Hepatocyte (in vitro differentiated cells): ENCODE measurements at regions not wholly inside any gene's neighbourhood (a gene's known extent, or its start where the extent isn't known, plus 50 kb on each side); places are given as distances from the start of the nearest gene placed in this dataset.

Source experiments
- DNase-seq: peaks from one replicate; pipeline ENCODE4 v3.0.0-alpha.2; 2016; ENCODE audit warnings: low spot score
- H2AFZ ChIP-seq: fragments of 200-600 bp; sonication (generic); 2 replicates; pipeline ENCODE4 v1.6.0; 2016; ENCODE audit warnings: antibody characterized with exemption, mild to moderate bottlenecking
- H3K27ac ChIP-seq: fragments of 200-600 bp; sonication (generic); 2 replicates; pipeline ENCODE4 v1.5.1; 2016; ENCODE audit warnings: mild to moderate bottlenecking
- H3K27me3 ChIP-seq: fragments of 200-600 bp; sonication (generic); 2 replicates; pipeline ENCODE4 v1.6.1; 2016
- H3K36me3 ChIP-seq: fragments of 200-600 bp; sonication (generic); replicated peaks from 2 replicates; pipeline ENCODE4 v1.5.1; 2016; ENCODE audit warnings: low read depth; ENCODE audit not compliant: insufficient read depth
- H3K4me1 ChIP-seq: fragments of 200-600 bp; sonication (generic); 2 replicates; pipeline ENCODE4 v1.5.1; 2016; ENCODE audit warnings: mild to moderate bottlenecking, moderate library complexity; ENCODE audit not compliant: insufficient read depth
- H3K4me2 ChIP-seq: fragments of 200-600 bp; sonication (generic); 2 replicates; pipeline ENCODE4 v1.6.0; 2016
- H3K4me3 ChIP-seq: fragments of 200-600 bp; sonication (generic); 2 replicates; pipeline ENCODE4 v1.5.1; 2016; ENCODE audit warnings: mild to moderate bottlenecking
- H3K79me2 ChIP-seq: fragments of 200-600 bp; sonication (generic); 2 replicates; pipeline ENCODE4 v1.6.0; 2017; ENCODE audit warnings: mild to moderate bottlenecking
- H3K9me2 ChIP-seq: fragments of 200-600 bp; sonication (generic); replicated peaks from 2 replicates; pipeline ENCODE4 v1.6.0; 2017; ENCODE audit warnings: mild to moderate bottlenecking; ENCODE audit not compliant: insufficient read depth
- H3K9me3 ChIP-seq: fragments of 200-600 bp; sonication (generic); 2 replicates; pipeline ENCODE4 v1.5.1; 2016; ENCODE audit warnings: low read depth, mild to moderate bottlenecking
- H4K20me1 ChIP-seq: fragments of 200-600 bp; sonication (generic); 2 replicates; pipeline ENCODE4 v1.6.0; 2016; ENCODE audit warnings: mild to moderate bottlenecking; ENCODE audit not compliant: insufficient read depth, poor library complexity, severe bottlenecking
- EZH2 ChIP-seq: fragments of 200-600 bp; sonication (generic); IDR thresholded peaks from 2 replicates; pipeline ENCODE4 v1.6.1; 2016; ENCODE audit warnings: antibody characterized with exemption, mild to moderate bottlenecking, borderline replicate concordance
- EZH2phosphoT487 ChIP-seq: fragments of 200-600 bp; sonication (generic); IDR thresholded peaks from one replicate; pipeline ENCODE4 v1.6.1; 2018; ENCODE audit warnings: antibody characterized with exemption, mild to moderate bottlenecking, low read depth, moderate library complexity; ENCODE audit not compliant: unreplicated experiment, severe bottlenecking
- WGBS: methylation state at CpG from one replicate; pipeline ENCODE4 v1.1.6; 2016; ENCODE audit warnings: low lambda C conversion rate; ENCODE audit errors: missing lambda C conversion rate; 5-methylcytosine and 5-hydroxymethylcytosine counted together
- TF ChIP-seq, protein P1 (sequence below): fragments of 200-600 bp; sonication (generic); IDR thresholded peaks from 2 replicates; pipeline ENCODE4 v1.5.1; 2016; ENCODE audit warnings: antibody characterized with exemption, mild to moderate bottlenecking; ENCODE audit not compliant: poor library complexity

DNA sequence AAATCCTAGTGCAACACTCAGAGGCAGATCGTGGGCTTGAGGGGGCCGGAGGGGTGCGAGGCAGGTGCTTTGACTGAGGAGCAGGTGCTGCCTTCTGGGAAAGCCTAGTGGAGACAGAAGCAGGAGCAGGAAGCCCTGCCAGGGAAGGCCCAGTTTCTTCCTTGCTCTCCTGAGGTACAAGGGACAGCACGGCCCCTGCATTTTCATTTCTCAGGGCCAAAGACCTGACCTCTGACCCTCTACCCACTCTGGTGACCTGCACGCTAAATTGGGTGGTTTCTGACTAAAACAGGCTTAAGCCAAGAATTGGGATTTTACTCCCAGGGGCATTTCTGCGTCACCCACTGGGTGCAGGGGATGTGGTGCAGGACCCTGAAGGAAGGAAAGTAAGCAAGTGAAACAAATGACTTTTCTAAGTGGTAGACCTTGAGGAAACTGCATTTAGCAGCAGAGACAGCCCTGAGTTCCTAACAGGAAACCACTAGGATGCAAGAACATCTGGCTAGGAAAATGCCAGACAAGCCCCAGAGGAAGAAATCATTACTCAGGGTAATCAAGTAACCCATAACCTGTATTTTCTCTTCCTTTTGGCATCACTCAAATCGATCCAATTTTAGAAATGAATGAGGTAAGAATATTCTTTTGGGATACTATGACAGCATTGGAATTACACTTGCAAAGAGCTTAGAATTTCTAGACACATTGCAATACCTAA, 141.7 kb downstream of the CD164 start:
- no peaks in the 10 kb centered on the region for H3K27me3 ChIP-seq
- no peaks in the 10 kb centered on the region for H3K9me3 ChIP-seq
- no peaks in the 10 kb centered on the region for H3K9me2 ChIP-seq
- no peak overlapping the region for H3K4me2 ChIP-seq
- peak overlapping the region; percentile 50 for H2AFZ ChIP-seq
- H3K79me2 ChIP-seq: no peaks in the 10 kb centered on the region
- H3K36me3 ChIP-seq: no peaks in the 10 kb centered on the region
- peak overlapping the region; percentile 74 for H3K27ac ChIP-seq
- H3K4me1 ChIP-seq: peaks cover 11% of the 10 kb centered on the region
- H3K4me3 ChIP-seq: no peak overlapping the region
- H4K20me1 ChIP-seq: no peaks in the 10 kb centered on the region
- TF ChIP-seq, protein P1, sequence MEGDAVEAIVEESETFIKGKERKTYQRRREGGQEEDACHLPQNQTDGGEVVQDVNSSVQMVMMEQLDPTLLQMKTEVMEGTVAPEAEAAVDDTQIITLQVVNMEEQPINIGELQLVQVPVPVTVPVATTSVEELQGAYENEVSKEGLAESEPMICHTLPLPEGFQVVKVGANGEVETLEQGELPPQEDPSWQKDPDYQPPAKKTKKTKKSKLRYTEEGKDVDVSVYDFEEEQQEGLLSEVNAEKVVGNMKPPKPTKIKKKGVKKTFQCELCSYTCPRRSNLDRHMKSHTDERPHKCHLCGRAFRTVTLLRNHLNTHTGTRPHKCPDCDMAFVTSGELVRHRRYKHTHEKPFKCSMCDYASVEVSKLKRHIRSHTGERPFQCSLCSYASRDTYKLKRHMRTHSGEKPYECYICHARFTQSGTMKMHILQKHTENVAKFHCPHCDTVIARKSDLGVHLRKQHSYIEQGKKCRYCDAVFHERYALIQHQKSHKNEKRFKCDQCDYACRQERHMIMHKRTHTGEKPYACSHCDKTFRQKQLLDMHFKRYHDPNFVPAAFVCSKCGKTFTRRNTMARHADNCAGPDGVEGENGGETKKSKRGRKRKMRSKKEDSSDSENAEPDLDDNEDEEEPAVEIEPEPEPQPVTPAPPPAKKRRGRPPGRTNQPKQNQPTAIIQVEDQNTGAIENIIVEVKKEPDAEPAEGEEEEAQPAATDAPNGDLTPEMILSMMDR: no peak
- TF ChIP-seq EZH2 (no peak), EZH2phosphoT487 (no peak)
- no peak for DNase-seq
- 80% methylated on average over 7 of the region's 7 CpGs for WGBS

DNA sequence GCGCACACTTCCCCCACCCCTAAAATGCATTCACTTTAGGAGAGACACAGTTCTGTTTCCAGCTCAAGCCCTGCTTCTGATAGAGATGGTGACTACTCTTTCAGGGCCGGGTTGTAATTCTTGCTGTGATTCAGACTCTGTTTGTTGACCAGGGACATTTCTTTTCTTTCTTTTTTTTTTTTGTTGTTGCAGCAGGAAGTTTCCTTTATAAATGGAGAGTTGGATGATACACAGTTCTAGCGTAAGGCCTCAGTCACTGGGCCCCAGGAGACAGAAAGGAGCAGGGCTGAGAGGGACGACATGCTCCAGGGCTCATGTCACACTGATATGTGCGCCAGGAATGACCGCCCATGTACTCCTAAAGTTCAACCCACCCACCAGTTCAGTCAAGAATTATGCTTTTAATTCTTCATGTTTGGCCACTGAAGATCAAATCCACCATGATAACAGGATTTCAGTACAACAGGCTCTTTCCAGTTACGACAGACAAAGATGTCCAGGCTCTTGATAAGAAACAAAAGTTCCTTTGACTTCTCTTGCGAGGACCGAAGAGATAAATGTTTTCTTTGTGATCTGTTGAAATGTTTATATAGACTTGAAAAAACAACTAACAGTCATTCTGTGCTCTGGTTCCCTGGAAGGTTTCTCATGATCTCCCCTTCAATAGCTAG, 142.5 kb downstream of the CD164 start:
- no peak overlapping the region for H3K4me2 ChIP-seq
- DNase-seq: peak; percentile 16
- H3K27me3 ChIP-seq: no peaks in the 10 kb centered on the region
- H3K4me3 ChIP-seq: no peak overlapping the region
- H3K27ac ChIP-seq: peak overlapping the region; percentile 74
- no peaks in the 10 kb centered on the region for H3K36me3 ChIP-seq
- peak overlapping the region; percentile 50 for H2AFZ ChIP-seq
- TF ChIP-seq EZH2 (no peak), EZH2phosphoT487 (no peak)
- TF ChIP-seq, protein P1: no peak
- no peaks in the 10 kb centered on the region for H3K9me3 ChIP-seq
- 54% methylated on average over 9 of the region's 9 CpGs for WGBS
- no peaks in the 10 kb centered on the region for H3K79me2 ChIP-seq
- peaks cover 11% of the 10 kb centered on the region for H3K4me1 ChIP-seq
- no peaks in the 10 kb centered on the region for H4K20me1 ChIP-seq
- no peaks in the 10 kb centered on the region for H3K9me2 ChIP-seq

DNA sequence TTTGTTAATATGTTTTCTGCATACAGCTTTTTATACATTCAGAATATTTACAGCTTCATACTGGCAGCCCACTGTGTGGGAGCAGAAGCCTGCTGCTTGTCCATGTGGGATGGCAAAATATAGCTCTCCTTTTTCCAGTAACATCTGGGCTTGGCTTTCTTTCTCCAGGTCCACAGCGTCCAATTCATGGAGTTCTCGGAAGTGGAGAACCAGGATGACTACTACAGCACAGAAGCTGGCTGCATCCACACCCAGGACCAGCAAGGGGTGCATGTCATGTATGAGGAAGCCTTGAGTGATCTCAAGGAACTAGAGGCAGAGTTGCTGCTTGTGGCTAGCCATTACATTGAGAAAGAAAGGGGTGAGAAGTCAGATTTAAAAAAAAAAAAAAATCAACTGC, 143.1 kb downstream of the CD164 start:
- no peaks in the 10 kb centered on the region for H3K9me2 ChIP-seq
- H2AFZ ChIP-seq: no peak overlapping the region

More for the DNA sequence above, 143.1 kb downstream of the CD164 start:
- H3K4me2 ChIP-seq: no peak overlapping the region
- no peak for DNase-seq
- no peaks in the 10 kb centered on the region for H4K20me1 ChIP-seq
- 91% methylated on average over 2 of the region's 2 CpGs for WGBS
- no peaks in the 10 kb centered on the region for H3K36me3 ChIP-seq
- H3K27ac ChIP-seq: peak overlapping the region; percentile 74
- no peak for TF ChIP-seq EZH2
- TF ChIP-seq, protein P1: no peak
- TF ChIP-seq EZH2phosphoT487: no peak
- H3K27me3 ChIP-seq: no peaks in the 10 kb centered on the region
- no peaks in the 10 kb centered on the region for H3K79me2 ChIP-seq
- peaks cover 11% of the 10 kb centered on the region for H3K4me1 ChIP-seq
- no peak overlapping the region for H3K4me3 ChIP-seq
- no peaks in the 10 kb centered on the region for H3K9me3 ChIP-seq
